Vagina (tissue), 2 donors: ENCODE measurements at regions not wholly inside any gene's neighbourhood (a gene's known extent, or its start where the extent isn't known, plus 50 kb on each side); places are given as distances from the start of the nearest gene placed in this dataset.

Source experiments
- POLR2A ChIP-seq, 2 donors: fragments of 450-650 bp; IDR thresholded peaks; one replicate each; pipeline ENCODE4 v1.6.1; 2017; ENCODE audit warnings: antibody characterized with exemption in 2 of 2, mild to moderate bottlenecking in 2 of 2, moderate library complexity in 2 of 2
- POLR2AphosphoS5 ChIP-seq, 2 donors: sonication (generic); formaldehyde crosslinking; IDR thresholded peaks; one replicate each; pipeline ENCODE4 v1.9.0; 2017; ENCODE audit warnings: antibody characterized with exemption in 2 of 2, mild to moderate bottlenecking in 2 of 2, low read depth in 1 of 2; ENCODE audit not compliant: insufficient read depth in 1 of 2
- TF ChIP-seq, protein P1 (sequence below), 3 experiments: fragments of 450-650 bp in 2 of 3; fragments of 200-600 bp in 1 of 3; sonication (generic) in 1 of 3; IDR thresholded peaks; one replicate each; pipeline ENCODE4 v1.5.1; 2017 to 2019; ENCODE audit warnings: antibody characterized with exemption in 3 of 3, mild to moderate bottlenecking in 2 of 3, moderate library complexity in 2 of 3

DNA sequence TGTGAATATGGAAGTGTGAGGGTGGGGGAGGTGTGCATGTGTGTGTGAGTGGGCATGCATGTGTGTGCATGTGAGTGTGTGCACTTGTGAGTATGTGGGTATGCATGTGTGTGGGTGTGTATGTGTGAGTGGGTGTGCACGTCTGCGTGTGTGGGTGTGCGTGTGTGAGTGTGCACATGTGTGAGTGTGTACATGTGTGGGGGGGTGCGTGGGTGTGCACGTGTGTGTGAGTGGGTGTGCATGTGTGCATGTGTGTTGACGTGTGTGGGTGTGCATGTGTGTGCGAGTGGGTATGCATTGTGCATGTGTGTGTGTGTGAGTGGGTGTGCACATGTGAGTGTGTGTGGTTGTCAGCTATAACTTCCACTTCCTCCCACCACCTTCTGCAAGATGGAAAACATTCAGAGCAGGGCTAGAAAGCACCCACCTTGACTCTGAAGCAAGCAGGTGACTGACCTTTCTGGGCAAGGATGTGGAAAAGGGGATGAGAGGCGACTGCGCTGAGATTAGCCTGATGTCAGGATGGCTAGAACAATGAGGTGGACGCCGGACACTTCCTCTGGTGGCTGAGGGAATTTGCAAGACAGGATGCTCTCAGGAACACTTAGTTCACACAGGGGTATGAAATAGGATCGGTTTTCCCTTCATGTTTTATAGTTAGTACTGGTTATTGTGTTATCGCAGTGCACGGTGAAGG lies 103.6 kb downstream of the ACKR3 start:
- TF ChIP-seq POLR2A (IDR thresholded peaks at IDR 0.05) (no peak), POLR2AphosphoS5 (IDR thresholded peaks at IDR 0.05; ENCODE audit: insufficient read depth in 1 of 2, low read depth in 1 of 2) (no peak)
- TF ChIP-seq, protein P1, sequence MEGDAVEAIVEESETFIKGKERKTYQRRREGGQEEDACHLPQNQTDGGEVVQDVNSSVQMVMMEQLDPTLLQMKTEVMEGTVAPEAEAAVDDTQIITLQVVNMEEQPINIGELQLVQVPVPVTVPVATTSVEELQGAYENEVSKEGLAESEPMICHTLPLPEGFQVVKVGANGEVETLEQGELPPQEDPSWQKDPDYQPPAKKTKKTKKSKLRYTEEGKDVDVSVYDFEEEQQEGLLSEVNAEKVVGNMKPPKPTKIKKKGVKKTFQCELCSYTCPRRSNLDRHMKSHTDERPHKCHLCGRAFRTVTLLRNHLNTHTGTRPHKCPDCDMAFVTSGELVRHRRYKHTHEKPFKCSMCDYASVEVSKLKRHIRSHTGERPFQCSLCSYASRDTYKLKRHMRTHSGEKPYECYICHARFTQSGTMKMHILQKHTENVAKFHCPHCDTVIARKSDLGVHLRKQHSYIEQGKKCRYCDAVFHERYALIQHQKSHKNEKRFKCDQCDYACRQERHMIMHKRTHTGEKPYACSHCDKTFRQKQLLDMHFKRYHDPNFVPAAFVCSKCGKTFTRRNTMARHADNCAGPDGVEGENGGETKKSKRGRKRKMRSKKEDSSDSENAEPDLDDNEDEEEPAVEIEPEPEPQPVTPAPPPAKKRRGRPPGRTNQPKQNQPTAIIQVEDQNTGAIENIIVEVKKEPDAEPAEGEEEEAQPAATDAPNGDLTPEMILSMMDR (IDR thresholded peaks at IDR 0.05), result no peak
